HEK293 (cell line): ENCODE measurements at regions not wholly inside any gene's neighbourhood (a gene's known extent, or its start where the extent isn't known, plus 50 kb on each side); places are given as distances from the start of the nearest gene placed in this dataset.
A peak's percentile ranks its signal among the peaks of the same experiment; 100 is the strongest.

Experiments
- CTCF ChIA-PET: fragments of 350-600 bp; formaldehyde crosslinking; extraction: SDS; loops from one replicate; lab custom pipeline; 2021; ENCODE audit warnings: antibody characterized with exemption; lab: Yijun Ruan, JAX
- POLR2A ChIA-PET: fragments of 300-600 bp; formaldehyde crosslinking; extraction: SDS; loops from one replicate; lab custom pipeline; 2020; ENCODE audit warnings: antibody characterized with exemption, inconsistent platforms; lab: Yijun Ruan, JAX
- H3K27ac ChIP-seq: fragments of 200-500 bp; sonication (Bioruptor generic); 2 replicates; pipeline ENCODE4 v1.5.1; 2014; ENCODE audit warnings: low read depth, low read length, control low read depth, inconsistent platforms; ENCODE audit errors: extremely low read depth
- H3K36me3 ChIP-seq, 2 experiments: fragments of 200-500 bp in 1 of 2; sonication (Bioruptor generic) in 1 of 2; 1 replicate in 1 of 2; 2 replicates in 1 of 2; pipeline ENCODE4 v1.5.1; 2014 to 2017; ENCODE audit warnings: inconsistent platforms in 2 of 2, low read length in 2 of 2; ENCODE audit not compliant: control insufficient read depth in 2 of 2, insufficient read depth in 1 of 2
- H3K4me1 ChIP-seq: fragments of 200-500 bp; sonication (Bioruptor generic); 2 replicates; pipeline ENCODE4 v1.5.1; 2014; ENCODE audit warnings: mild to moderate bottlenecking, low read length, inconsistent platforms; ENCODE audit not compliant: control insufficient read depth, insufficient read depth
- H3K4me3 ChIP-seq: 2 replicates; pipeline ENCODE4 v1.5.1; 2011; ENCODE audit warnings: low read depth, mild to moderate bottlenecking, control low read depth, low read length, moderate library complexity
- H3K9me3 ChIP-seq: fragments of 200-500 bp; sonication (Bioruptor generic); 2 replicates; pipeline ENCODE4 v1.5.1; 2014; ENCODE audit warnings: low read depth, low read length, inconsistent platforms; ENCODE audit not compliant: control insufficient read depth, insufficient read depth
- GLI4 ChIP-seq: fragments of 450-650 bp; formaldehyde crosslinking; IDR thresholded peaks from 2 replicates; pipeline ENCODE4 v1.5.1; 2016; ENCODE audit warnings: missing biosample characterization, missing genetic modification characterization
- GLIS1 ChIP-seq: fragments of 450-650 bp; formaldehyde crosslinking; IDR thresholded peaks from 2 replicates; pipeline ENCODE4 v1.5.1; 2016; ENCODE audit warnings: missing biosample characterization, missing genetic modification characterization
- IKZF3 ChIP-seq: fragments of 450-650 bp; IDR thresholded peaks from 2 replicates; pipeline ENCODE4 v1.5.0; 2018; ENCODE audit warnings: missing biosample characterization, mild to moderate bottlenecking, missing genetic modification characterization, moderate library complexity
- KLF10 ChIP-seq: fragments of 450-650 bp; IDR thresholded peaks from 2 replicates; pipeline ENCODE4 v1.5.1; 2018; ENCODE audit warnings: missing biosample characterization, mild to moderate bottlenecking, missing genetic modification characterization
- OVOL3 ChIP-seq: fragments of 450-650 bp; formaldehyde crosslinking; IDR thresholded peaks from 2 replicates; pipeline ENCODE4 v1.5.1; 2016; ENCODE audit warnings: missing biosample characterization, missing genetic modification characterization
- ZIC2 ChIP-seq: fragments of 450-650 bp; formaldehyde crosslinking; IDR thresholded peaks from 2 replicates; pipeline ENCODE4 v1.5.1; 2016; ENCODE audit warnings: missing biosample characterization, missing genetic modification characterization
- ZNF121 ChIP-seq: fragments of 450-650 bp; formaldehyde crosslinking; IDR thresholded peaks from 2 replicates; pipeline ENCODE4 v1.5.1; 2016; ENCODE audit warnings: missing biosample characterization, missing genetic modification characterization
- ZNF175 ChIP-seq: fragments of 450-650 bp; formaldehyde crosslinking; IDR thresholded peaks from 2 replicates; pipeline ENCODE4 v1.5.1; 2016; ENCODE audit warnings: missing biosample characterization, missing genetic modification characterization
- ZNF19 ChIP-seq: fragments of 450-650 bp; formaldehyde crosslinking; IDR thresholded peaks from 2 replicates; pipeline ENCODE4; 2016; ENCODE audit warnings: missing biosample characterization, missing genetic modification characterization, low read depth
- ZNF404 ChIP-seq: fragments of 450-650 bp; formaldehyde crosslinking; IDR thresholded peaks from 2 replicates; pipeline ENCODE4 v1.5.1; 2017; ENCODE audit warnings: missing biosample characterization, missing genetic modification characterization
- ZNF48 ChIP-seq: fragments of 450-650 bp; formaldehyde crosslinking; IDR thresholded peaks from 2 replicates; pipeline ENCODE4 v1.5.1; 2016; ENCODE audit warnings: missing biosample characterization, missing genetic modification characterization
- ZNF529 ChIP-seq: fragments of 450-650 bp; formaldehyde crosslinking; IDR thresholded peaks from 2 replicates; pipeline ENCODE4 v1.5.1; 2017; ENCODE audit warnings: missing genetic modification characterization, missing biosample characterization; ENCODE audit not compliant: insufficient replicate concordance
- ZNF560 ChIP-seq: fragments of 450-650 bp; formaldehyde crosslinking; IDR thresholded peaks from 2 replicates; pipeline ENCODE4 v1.5.1; 2017; ENCODE audit warnings: missing biosample characterization, missing genetic modification characterization, borderline replicate concordance
- ZNF624 ChIP-seq: fragments of 450-650 bp; formaldehyde crosslinking; IDR thresholded peaks from 2 replicates; pipeline ENCODE4 v1.5.1; 2017; ENCODE audit warnings: missing biosample characterization, missing genetic modification characterization
- ZNF658 ChIP-seq: fragments of 450-650 bp; formaldehyde crosslinking; IDR thresholded peaks from 2 replicates; pipeline ENCODE4; 2016; ENCODE audit warnings: missing biosample characterization, missing genetic modification characterization
- ZNF791 ChIP-seq: fragments of 450-650 bp; formaldehyde crosslinking; IDR thresholded peaks from 2 replicates; pipeline ENCODE4 v1.5.1; 2016; ENCODE audit warnings: missing biosample characterization, missing genetic modification characterization
- ZNF792 ChIP-seq: fragments of 450-650 bp; formaldehyde crosslinking; IDR thresholded peaks from 2 replicates; pipeline ENCODE4 v1.5.1; 2016; ENCODE audit warnings: missing biosample characterization, missing genetic modification characterization
- ZNF830 ChIP-seq: fragments of 450-650 bp; IDR thresholded peaks from 2 replicates; pipeline ENCODE4 v1.5.0; 2018; ENCODE audit warnings: missing biosample characterization, missing genetic modification characterization, low read depth, mild to moderate bottlenecking, moderate library complexity
- TF ChIP-seq, protein P1 (sequence below): fragments of 450-650 bp; formaldehyde crosslinking; IDR thresholded peaks from 2 replicates; pipeline ENCODE4 v1.5.1; 2016; ENCODE audit warnings: missing biosample characterization, missing genetic modification characterization
- TF ChIP-seq, protein P2 (sequence below): fragments of 450-650 bp; formaldehyde crosslinking; IDR thresholded peaks from 2 replicates; pipeline ENCODE4 v1.5.1; 2017; ENCODE audit warnings: missing biosample characterization, missing genetic modification characterization
- TF ChIP-seq, protein P3 (sequence below): fragments of 450-650 bp; formaldehyde crosslinking; IDR thresholded peaks from 2 replicates; pipeline ENCODE4 v1.5.1; 2016; ENCODE audit warnings: missing biosample characterization, missing genetic modification characterization
- TF ChIP-seq, protein P4 (sequence below): fragments of 450-650 bp; formaldehyde crosslinking; IDR thresholded peaks from 2 replicates; pipeline ENCODE4 v1.5.1; 2016; ENCODE audit warnings: missing biosample characterization, missing genetic modification characterization

DNA sequence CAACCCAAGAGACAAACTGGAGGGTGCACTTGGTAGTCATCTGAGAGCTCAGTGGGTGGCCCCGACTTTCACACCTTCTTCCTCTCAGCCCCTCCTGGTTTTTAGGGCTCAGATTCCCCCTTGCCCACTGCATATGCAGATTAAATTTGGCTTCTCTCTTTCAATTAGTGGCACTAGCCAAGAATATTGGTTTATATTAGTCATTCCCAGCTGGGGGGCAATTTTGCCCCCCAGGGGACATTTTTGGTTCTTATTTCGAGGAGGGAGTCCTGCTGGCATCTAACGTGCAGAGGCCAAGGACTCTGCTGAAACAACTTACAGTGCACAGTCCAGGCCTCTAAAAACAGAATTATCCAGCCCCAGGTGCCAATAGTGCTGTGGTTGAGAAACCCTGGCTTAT is 216.0 kb downstream of the RPS24 start:
- Histone ChIP-seq H3K4me3 (no peak overlapping the region), H3K36me3 (no peaks in the 10 kb centered on the region), H3K4me1 (0 out of 2 replicates have a peak, but pooled peaks cover 2% of the 10 kb centered on the region), H3K27ac (no peak overlapping the region), H3K9me3 (no peaks in the 10 kb centered on the region)
- TF ChIP-seq, protein P1, sequence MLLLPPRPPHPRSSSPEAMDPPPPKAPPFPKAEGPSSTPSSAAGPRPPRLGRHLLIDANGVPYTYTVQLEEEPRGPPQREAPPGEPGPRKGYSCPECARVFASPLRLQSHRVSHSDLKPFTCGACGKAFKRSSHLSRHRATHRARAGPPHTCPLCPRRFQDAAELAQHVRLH = no peak
- TF ChIP-seq ZIC2 (tag by site-specific recombination) = peak; percentile 71
- peak; percentile 53 for TF ChIP-seq GLIS1 (tag by site-specific recombination)
- POLR2A ChIA-PET = interaction anchor here (1.2 kb wide), 1 partner anchor 11 kb away, joined by 4 read pairs; no protein-coding TSS in a partner anchor
- CTCF ChIA-PET = interaction anchor here (1.0 kb wide), 1 partner anchor 17 kb away, joined by 4 read pairs; no protein-coding TSS in a partner anchor

DNA sequence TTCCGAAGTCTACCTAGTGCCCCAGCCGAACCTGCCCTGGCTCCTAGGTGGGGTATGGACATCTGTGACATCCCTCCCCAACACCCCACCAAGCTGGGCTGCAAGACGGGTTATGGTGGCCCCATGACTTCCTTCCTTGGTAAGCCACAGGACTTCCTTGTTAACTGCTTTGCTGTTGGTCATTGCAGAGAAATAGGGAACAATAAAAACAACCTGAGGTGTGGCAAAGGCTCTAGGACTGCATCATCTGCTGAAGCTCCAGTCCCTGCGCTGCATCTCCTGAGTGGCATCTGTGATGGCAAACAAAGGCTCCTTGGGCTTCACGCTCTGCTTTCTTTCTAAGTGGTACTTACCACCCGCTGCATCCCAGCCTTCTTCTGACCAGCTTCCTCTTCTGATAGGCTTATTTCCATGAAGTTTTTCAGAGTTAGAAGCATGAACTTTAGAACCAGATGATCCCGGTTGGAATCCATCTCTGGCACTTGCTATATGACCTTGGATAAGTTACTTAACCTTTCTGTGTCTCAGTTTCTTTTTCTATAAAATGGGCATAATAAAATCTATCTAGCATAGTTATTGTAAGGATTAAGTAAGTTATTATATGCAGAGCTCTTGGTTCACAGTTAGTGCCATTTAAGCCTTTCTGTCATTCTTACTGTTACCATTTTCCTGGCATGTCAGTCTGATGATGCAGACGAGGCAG is 216.8 kb downstream of the RPS24 start:
- no peaks in the 10 kb centered on the region for H3K36me3 ChIP-seq
- POLR2A ChIA-PET = no interaction called here
- no peak overlapping the region for H3K4me3 ChIP-seq
- TF ChIP-seq ZNF175 (no peak), ZNF624 (tag by site-specific recombination) (no peak), ZNF658 (no peak), IKZF3 (tag by site-specific recombination) (no peak), GLI4 (tag by site-specific recombination) (no peak), ZNF830 (no peak), ZNF404 (tag by site-specific recombination) (no peak), ZNF560 (tag by site-specific recombination) (no peak), ZNF791 (no peak), ZIC2 (tag by site-specific recombination) (no peak), OVOL3 (tag by site-specific recombination) (no peak), ZNF792 (no peak), ZNF529 (tag by site-specific recombination) (no peak), ZNF48 (no peak), ZNF19 (tag by site-specific recombination) (no peak), KLF10 (tag by site-specific recombination) (no peak), ZNF121 (tag by site-specific recombination) (no peak)
- TF ChIP-seq, protein P2, sequence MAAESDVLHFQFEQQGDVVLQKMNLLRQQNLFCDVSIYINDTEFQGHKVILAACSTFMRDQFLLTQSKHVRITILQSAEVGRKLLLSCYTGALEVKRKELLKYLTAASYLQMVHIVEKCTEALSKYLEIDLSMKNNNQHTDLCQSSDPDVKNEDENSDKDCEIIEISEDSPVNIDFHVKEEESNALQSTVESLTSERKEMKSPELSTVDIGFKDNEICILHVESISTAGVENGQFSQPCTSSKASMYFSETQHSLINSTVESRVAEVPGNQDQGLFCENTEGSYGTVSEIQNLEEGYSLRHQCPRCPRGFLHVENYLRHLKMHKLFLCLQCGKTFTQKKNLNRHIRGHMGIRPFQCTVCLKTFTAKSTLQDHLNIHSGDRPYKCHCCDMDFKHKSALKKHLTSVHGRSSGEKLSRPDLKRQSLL (tag by site-specific recombination) = no peak
- TF ChIP-seq, protein P3, sequence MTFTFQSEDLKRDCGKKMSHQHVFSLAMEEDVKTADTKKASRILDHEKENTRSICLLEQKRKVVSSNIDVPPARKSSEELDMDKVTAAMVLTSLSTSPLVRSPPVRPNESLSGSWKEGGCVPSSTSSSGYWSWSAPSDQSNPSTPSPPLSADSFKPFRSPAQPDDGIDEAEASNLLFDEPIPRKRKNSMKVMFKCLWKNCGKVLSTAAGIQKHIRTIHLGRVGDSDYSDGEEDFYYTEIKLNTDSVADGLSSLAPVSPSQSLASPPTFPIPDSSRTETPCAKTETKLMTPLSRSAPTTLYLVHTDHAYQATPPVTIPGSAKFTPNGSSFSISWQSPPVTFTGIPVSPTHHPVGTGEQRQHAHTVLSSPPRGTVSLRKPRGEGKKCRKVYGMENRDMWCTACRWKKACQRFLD (tag by site-specific recombination) = no peak
- TF ChIP-seq, protein P4, sequence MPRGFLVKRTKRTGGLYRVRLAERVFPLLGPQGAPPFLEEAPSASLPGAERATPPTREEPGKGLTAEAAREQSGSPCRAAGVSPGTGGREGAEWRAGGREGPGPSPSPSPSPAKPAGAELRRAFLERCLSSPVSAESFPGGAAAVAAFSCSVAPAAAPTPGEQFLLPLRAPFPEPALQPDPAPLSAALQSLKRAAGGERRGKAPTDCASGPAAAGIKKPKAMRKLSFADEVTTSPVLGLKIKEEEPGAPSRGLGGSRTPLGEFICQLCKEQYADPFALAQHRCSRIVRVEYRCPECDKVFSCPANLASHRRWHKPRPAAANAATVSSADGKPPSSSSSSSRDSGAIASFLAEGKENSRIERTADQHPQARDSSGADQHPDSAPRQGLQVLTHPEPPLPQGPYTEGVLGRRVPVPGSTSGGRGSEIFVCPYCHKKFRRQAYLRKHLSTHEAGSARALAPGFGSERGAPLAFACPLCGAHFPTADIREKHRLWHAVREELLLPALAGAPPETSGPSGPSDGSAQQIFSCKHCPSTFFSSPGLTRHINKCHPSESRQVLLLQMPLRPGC (tag by site-specific recombination) = no peak
- TF ChIP-seq, all 188 proteins: peak for 0
- H3K4me1 ChIP-seq = 0 out of 2 replicates have a peak, but pooled peaks cover 2% of the 10 kb centered on the region
- no peaks in the 10 kb centered on the region for H3K9me3 ChIP-seq
- CTCF ChIA-PET = interaction anchor here (1.0 to 1.5 kb wide), 3 partner anchors 10 to 18 kb away, joined by 3 to 4 read pairs (median 4); no protein-coding TSS in a partner anchor
- no peak overlapping the region for H3K27ac ChIP-seq
